GM12864 (cell line): ENCODE measurements at regions not wholly inside any gene's neighbourhood (a gene's known extent, or its start where the extent isn't known, plus 50 kb on each side); places are given as distances from the start of the nearest gene placed in this dataset.

Experiments used
- DNase-seq: peaks from one replicate; pipeline ENCODE4 v3.0.0-alpha.2; 2011; ENCODE audit warnings: low read depth
- H3K4me3 ChIP-seq: 2 replicates; pipeline ENCODE4 v1.5.1; 2011; ENCODE audit warnings: mild to moderate bottlenecking, low read depth, low read length, control low read depth
- TF ChIP-seq, protein P1 (sequence below): IDR thresholded peaks from 2 replicates; pipeline ENCODE4 v1.5.1; 2011; ENCODE audit warnings: low read depth, mild to moderate bottlenecking, moderate library complexity, low read length, control low read depth, inconsistent platforms; ENCODE audit errors: missing control alignments

DNA sequence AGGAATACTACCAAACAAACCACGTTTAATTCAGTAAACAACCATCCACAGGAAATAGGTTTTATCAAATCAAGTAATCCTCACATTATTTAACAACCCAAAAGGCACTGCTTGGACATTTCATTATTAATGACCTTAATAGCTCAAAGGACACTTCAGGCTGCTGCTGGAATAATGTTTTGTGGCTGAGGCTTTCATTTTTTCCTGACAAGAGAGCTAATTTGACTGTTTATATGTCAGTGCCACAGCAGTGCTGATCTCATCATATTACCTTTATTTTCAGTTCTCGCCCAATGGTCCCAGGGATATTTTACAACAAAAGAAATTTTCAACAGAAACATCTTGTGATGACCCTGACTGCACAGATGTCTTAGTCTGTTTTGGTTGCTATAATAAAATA lies 589.8 kb upstream of the GRAMD2B start:
- no peak overlapping the region for H3K4me3 ChIP-seq
- DNase-seq: no peak
- TF ChIP-seq, protein P1, sequence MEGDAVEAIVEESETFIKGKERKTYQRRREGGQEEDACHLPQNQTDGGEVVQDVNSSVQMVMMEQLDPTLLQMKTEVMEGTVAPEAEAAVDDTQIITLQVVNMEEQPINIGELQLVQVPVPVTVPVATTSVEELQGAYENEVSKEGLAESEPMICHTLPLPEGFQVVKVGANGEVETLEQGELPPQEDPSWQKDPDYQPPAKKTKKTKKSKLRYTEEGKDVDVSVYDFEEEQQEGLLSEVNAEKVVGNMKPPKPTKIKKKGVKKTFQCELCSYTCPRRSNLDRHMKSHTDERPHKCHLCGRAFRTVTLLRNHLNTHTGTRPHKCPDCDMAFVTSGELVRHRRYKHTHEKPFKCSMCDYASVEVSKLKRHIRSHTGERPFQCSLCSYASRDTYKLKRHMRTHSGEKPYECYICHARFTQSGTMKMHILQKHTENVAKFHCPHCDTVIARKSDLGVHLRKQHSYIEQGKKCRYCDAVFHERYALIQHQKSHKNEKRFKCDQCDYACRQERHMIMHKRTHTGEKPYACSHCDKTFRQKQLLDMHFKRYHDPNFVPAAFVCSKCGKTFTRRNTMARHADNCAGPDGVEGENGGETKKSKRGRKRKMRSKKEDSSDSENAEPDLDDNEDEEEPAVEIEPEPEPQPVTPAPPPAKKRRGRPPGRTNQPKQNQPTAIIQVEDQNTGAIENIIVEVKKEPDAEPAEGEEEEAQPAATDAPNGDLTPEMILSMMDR: no peak

DNA sequence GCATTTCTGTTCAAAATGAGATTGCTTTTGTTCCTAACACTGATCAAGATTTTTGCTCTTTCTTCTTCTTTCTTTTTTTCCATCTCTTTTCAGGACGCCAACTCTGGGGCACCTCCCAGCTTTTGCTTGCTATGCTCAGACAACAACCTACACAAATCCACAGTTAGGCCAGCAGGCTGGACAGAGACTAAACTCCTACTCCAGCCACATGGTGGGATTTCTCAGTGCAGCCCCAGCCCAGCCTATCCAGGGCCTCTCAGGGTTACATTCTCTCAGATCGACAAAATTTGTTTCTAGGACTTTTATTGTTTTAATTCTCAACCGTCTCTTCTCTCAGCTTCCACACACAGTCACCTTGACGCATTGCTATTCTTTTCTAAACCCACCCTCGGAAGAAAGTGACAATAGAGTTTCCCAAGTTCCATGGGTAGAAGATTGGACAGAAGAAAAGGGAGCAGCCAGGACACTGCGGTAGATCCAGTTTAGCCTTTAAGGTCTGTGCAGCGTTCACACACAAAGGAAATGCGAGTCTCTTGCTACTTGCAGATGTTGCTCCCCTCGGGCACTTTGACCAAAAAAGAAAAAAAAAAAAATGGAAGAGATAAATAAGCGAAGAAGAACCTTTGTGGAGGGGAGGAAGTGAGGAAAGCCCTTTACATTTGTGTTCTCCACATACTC lies 588.6 kb upstream of the GRAMD2B start:
- TF ChIP-seq, protein P1: no peak
- H3K4me3 ChIP-seq: no peak overlapping the region
- DNase-seq: no peak

DNA sequence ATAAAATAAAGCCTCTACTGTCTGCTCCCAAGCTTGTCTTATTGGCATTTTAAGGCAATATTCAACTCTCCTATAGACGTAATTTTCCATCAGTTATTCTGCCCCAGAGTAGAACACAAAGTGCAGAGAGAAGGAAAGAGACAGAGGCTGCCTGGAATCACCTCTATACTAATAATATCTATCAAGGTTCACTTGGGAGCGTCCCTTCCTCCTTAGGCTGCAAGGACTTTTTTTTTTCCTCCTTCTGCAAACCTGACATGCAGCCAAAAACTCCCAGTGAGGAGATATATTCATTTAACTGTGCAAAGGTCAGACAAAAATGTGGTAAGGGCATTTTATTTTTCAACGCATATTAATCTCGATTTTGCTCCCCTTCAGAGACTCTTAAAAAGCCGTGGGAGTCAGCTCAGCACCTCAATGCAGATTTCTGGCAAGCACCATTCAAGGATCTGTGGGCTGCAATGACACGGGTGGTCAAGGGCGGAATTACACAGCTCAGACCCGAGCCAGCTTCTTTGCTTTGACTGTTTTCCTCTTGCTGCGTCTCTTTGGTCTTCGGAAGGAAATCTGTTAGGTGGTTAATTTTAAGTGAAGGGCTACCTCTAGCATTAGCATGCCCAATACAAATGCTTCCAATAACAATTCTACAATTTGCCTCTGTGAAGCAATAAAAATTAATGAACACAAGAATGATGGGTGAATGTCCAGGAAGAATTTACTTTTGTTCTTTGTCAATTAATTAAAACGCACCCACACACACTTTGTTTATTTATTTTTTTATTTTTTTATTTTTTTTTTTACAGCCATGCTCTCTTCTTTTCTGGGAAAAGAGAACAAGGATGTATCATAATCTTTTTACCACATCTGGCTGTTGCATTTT lies 587.7 kb upstream of the GRAMD2B start:
- DNase-seq: peak; percentile 5
- TF ChIP-seq, protein P1: peak; percentile 72
- H3K4me3 ChIP-seq: no peak overlapping the region

DNA sequence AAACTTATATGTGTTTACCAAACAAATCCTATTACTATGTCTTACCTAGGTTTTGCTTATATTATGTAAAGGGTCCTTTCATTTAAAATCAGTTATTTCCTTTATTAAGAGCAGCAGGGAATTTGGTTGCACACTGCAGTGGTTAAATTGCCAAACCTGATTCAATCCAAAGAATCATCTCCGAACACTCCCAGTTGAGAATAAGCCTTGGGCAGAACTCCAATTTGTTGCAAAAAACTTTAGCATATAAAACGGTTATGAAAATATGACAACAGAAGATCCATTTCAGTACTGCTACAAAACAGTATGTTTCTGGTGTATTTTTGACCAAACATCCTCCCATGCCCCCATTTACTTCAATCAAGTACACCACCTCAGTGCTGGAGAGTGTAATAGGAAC lies 587.0 kb upstream of the GRAMD2B start:
- TF ChIP-seq, protein P1: no peak
- no peak overlapping the region for H3K4me3 ChIP-seq
- no peak for DNase-seq

DNA sequence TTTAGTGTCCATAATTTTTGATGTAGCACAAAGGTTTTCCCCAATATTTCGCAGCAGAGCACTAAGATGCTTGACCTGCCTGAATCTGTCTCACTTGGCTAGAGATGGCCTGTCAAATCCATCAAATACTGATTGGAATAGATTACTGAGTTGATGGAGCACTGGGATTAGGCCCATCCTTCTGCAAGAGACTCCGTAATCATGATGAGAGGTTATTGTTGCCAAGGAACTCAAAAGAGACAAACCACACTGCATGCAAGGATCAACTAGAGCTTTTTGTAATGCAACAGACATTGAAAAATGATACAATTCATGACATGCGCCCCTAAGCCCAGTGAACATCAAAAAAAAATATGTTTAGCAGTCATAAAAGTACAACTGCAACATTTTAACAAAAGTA lies 585.3 kb upstream of the GRAMD2B start:
- TF ChIP-seq, protein P1: no peak
- no peak for DNase-seq
- H3K4me3 ChIP-seq: no peak overlapping the region

DNA sequence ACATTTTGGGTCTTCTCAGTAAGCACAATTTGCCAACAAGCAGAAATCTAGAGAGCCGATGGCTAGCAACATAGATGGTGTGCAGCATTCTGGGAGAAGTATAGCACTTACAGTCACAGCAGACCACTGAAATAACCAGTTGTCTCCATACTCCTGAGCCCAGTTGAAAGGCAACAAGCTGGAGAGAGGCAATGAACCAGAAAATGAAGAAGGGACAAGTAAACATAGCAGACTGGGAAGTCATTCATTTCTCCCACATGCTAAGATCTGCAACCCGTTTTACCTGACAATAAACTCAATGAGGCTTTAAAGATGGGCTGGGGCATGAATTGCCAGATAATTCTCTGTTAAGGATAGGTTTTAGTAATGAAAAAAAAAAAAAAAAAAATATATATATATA lies 575.6 kb upstream of the GRAMD2B start:
- TF ChIP-seq, protein P1: no peak
- no peak for DNase-seq
- H3K4me3 ChIP-seq: no peak overlapping the region
